Activated T-cell treated with anti-CD3 and anti-CD28 coated beads, Interleukin-2, amount 50 U/mL, for 72 hours (primary cell): ENCODE measurements at regions not wholly inside any gene's neighbourhood (a gene's known extent, or its start where the extent isn't known, plus 50 kb on each side); places are given as distances from the start of the nearest gene placed in this dataset.

Source experiments
- ATAC-seq, 2 donors: fragments of 150-1000 bp; cut with Tn5 transposase; replicated peaks in 1 of 2; 2 replicates each; pipeline ENCODE4 v1.10.0; 2021; ENCODE audit warnings: moderate library complexity in 2 of 2, mild to moderate bottlenecking in 1 of 2
- DNase-seq, 2 donors: peaks; one replicate each; pipeline ENCODE4 v3.0.0; 2021 to 2022; ENCODE audit warnings: mixed read lengths in 1 of 2
- H3K27ac Mint-ChIP-seq: one replicate; pipeline ENCODE4 v1.8.0; 2022; ENCODE audit warnings: mild to moderate bottlenecking, moderate library complexity, mixed read lengths
- H3K27me3 Mint-ChIP-seq: one replicate; pipeline ENCODE4 v1.8.0; 2022; ENCODE audit warnings: low read depth, mixed read lengths
- H3K36me3 Mint-ChIP-seq, 2 donors: one replicate each; pipeline ENCODE4 v1.8.0; 2022; ENCODE audit warnings: mixed read lengths in 2 of 2, mild to moderate bottlenecking in 1 of 2; ENCODE audit not compliant: insufficient read depth in 2 of 2
- H3K4me1 Mint-ChIP-seq: one replicate; pipeline ENCODE4 v1.8.0; 2022; ENCODE audit warnings: low read depth, mixed read lengths
- H3K4me3 Mint-ChIP-seq, 2 donors: one replicate each; pipeline ENCODE4 v1.8.0; 2022; ENCODE audit warnings: mild to moderate bottlenecking in 2 of 2, mixed read lengths in 2 of 2, moderate library complexity in 2 of 2
- H3K9me3 Mint-ChIP-seq, 2 donors: one replicate each; pipeline ENCODE4 v1.8.0; 2022; ENCODE audit warnings: mixed read lengths in 2 of 2

GRCh38 chr6:102485480-102485879 lies 1092.0 kb downstream of the GRIK2 start:
- DNase-seq, result no peak
- Mint-ChIP-seq H3K27me3 (no peaks in the 10 kb centered on the region), H3K36me3 (no peaks in the 10 kb centered on the region), H3K4me3 (no peak overlapping the region), H3K27ac (no peak overlapping the region), H3K9me3 (peaks cover 7% of the 10 kb centered on the region in 2 donors), H3K4me1 (no peaks in the 10 kb centered on the region)
- ATAC-seq, result no peak

DNA sequence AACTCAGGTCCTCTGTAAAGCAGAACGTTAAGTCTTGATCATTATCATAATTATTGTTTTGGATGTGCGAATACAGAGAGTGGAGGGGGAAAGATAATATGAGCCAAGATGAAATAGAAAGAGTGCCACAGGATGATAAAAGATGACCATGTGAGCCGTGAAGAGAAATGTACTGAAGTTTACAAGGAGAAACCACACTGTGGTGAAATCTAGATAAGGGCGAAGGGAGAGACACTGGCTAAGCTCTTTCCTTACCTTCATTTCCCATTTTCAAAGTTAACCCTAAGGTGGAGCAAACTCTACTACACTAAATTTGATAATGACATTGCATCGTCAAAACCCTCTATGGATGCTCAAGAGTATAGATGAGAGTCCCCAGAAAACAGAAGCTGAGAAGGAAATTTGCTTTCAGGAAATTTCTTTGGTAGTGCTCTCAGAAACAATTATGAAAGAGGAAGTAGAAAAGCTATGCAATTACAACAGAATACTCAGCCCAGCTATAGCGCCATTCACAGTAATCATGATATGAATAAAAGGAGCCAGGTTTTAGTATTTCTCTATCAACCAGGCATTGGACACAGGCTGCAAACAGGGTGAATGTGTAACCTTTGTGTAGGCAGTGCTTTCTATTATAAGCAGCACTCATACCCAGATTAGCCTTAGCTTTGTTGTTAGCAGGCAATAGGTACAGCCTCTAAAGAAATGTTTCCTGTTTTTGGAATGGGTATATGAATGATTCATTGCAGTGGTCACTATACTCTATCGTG lies 1080.7 kb downstream of the GRIK2 start:
- H3K9me3 Mint-ChIP-seq, result peaks cover 3 to 8% of the 10 kb centered on the region in 2 donors

GRCh38 chr6:102458990-102459389 lies 1065.5 kb downstream of the GRIK2 start:
- no peaks in the 10 kb centered on the region for H3K4me1 Mint-ChIP-seq

More for the DNA sequence above, 1080.7 kb downstream of the GRIK2 start:
- no peak overlapping the region for H3K27ac Mint-ChIP-seq
- DNase-seq, result no peak
- no peaks in the 10 kb centered on the region for H3K36me3 Mint-ChIP-seq
- H3K27me3 Mint-ChIP-seq, result no peaks in the 10 kb centered on the region
- no peak overlapping the region for H3K4me3 Mint-ChIP-seq
- no peak for ATAC-seq
- no peaks in the 10 kb centered on the region for H3K4me1 Mint-ChIP-seq

GRCh38 chr6:102438171-102438570 lies 1044.7 kb downstream of the GRIK2 start:
- Mint-ChIP-seq H3K4me3 (no peak overlapping the region), H3K36me3 (no peaks in the 10 kb centered on the region), H3K9me3 (peaks cover 0 to 3% of the 10 kb centered on the region in 2 donors), H3K27me3 (no peaks in the 10 kb centered on the region), H3K27ac (no peak overlapping the region), H3K4me1 (no peaks in the 10 kb centered on the region)
- DNase-seq (no peak), ATAC-seq (no peak)

More at GRCh38 chr6:102458990-102459389, 1065.5 kb downstream of the GRIK2 start:
- Mint-ChIP-seq H3K4me3 (no peak overlapping the region), H3K36me3 (no peaks in the 10 kb centered on the region), H3K27me3 (no peaks in the 10 kb centered on the region), H3K27ac (no peak overlapping the region), H3K9me3 (peaks cover 4 to 6% of the 10 kb centered on the region in 2 donors)
- DNase-seq (no peak), ATAC-seq (no peak)

DNA sequence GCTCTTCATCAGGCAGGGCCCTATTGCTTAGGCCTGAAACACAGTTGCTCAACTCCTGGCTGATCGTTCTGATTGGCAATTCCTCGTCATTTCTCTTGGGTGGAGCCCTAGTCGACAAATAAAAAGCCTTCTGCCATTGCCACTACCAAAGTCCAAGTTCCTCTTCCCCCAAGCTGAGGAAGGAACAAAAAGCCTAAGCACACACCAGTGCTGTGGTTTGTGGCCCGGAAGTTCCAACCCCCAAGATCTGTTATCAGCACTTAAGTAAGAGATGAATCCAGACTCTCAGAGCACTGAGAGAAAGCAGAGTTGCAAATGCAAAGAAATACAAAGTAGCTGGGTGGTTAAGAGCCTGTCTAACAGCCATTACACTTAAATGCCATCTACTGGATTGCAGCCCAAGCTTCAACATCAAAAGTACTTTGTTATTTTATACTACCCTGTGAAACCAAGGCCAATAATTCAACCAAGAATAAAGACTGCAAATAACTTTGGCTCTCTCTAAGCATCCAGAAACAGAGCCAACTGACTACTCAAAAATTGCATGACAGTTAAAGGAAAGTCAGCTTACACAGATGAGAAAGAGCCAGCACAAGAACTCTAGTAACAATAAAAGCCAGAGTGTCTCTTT lies 1024.0 kb downstream of the GRIK2 start:
- Mint-ChIP-seq H3K4me3 (no peak overlapping the region), H3K27ac (no peak overlapping the region), H3K9me3 (peaks cover 2 to 3% of the 10 kb centered on the region in 2 donors), H3K27me3 (no peaks in the 10 kb centered on the region), H3K4me1 (no peaks in the 10 kb centered on the region), H3K36me3 (no peaks in the 10 kb centered on the region)
- ATAC-seq (no peak), DNase-seq (no peak)

DNA sequence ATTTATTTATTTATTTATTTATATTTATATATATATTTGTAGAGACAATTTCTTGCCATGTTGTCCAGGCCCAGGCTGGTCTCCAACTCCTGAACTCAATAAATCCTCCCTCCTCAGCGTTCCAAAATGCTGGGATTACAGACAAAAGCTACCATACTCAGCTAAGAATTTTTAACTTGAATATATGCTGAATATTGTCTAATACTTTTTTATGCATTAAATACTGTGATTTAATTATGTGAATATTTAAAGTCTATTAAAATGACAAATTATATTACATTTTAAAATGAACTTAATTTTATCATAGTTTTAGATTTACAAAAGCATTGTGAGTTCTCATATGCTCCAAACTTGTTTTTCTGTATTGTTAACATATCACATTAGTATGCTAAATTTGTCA lies 1022.4 kb downstream of the GRIK2 start:
- DNase-seq, result no peak
- no peaks in the 10 kb centered on the region for H3K4me1 Mint-ChIP-seq

DNA sequence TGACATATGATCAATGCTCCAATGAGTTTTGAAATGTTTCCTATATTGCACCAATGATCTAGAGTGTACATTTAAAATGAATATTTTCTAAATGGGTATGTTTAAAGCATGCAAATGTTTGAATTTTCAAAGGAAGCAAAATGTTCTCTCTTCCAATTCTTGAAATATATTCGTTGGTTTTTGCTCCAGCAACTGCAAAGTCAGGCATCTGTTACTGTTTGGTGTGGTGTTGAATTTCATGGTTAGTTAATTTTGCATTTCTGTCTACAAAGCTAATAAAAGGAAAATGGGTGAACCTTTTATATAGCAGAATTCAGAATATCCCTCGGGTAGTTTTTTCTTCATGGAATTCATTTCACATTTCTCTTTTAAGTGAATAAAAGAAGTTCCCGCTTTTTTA lies 1018.3 kb downstream of the GRIK2 start:
- no peak overlapping the region for H3K27ac Mint-ChIP-seq
- H3K9me3 Mint-ChIP-seq, result peaks cover 0 to 6% of the 10 kb centered on the region in 2 donors
- H3K4me1 Mint-ChIP-seq, result no peaks in the 10 kb centered on the region
- no peak for DNase-seq
- no peak overlapping the region for H3K4me3 Mint-ChIP-seq
- H3K27me3 Mint-ChIP-seq, result no peaks in the 10 kb centered on the region
- no peaks in the 10 kb centered on the region for H3K36me3 Mint-ChIP-seq
- no peak for ATAC-seq

More for the DNA sequence above, 1022.4 kb downstream of the GRIK2 start:
- no peaks in the 10 kb centered on the region for H3K27me3 Mint-ChIP-seq
- peaks cover 1 to 3% of the 10 kb centered on the region in 2 donors for H3K9me3 Mint-ChIP-seq
- no peak overlapping the region for H3K27ac Mint-ChIP-seq
- no peaks in the 10 kb centered on the region for H3K36me3 Mint-ChIP-seq
- no peak for ATAC-seq
- H3K4me3 Mint-ChIP-seq, result no peak overlapping the region

GRCh38 chr6:102407886-102408741 lies 1014.6 kb downstream of the GRIK2 start:
- H3K9me3 Mint-ChIP-seq, result peaks cover 2 to 8% of the 10 kb centered on the region in 2 donors
- no peak overlapping the region for H3K27ac Mint-ChIP-seq
- H3K27me3 Mint-ChIP-seq, result no peaks in the 10 kb centered on the region
- H3K36me3 Mint-ChIP-seq, result no peaks in the 10 kb centered on the region
- H3K4me1 Mint-ChIP-seq, result no peaks in the 10 kb centered on the region
- DNase-seq (no peak), ATAC-seq (no peak)
- no peak overlapping the region for H3K4me3 Mint-ChIP-seq

DNA sequence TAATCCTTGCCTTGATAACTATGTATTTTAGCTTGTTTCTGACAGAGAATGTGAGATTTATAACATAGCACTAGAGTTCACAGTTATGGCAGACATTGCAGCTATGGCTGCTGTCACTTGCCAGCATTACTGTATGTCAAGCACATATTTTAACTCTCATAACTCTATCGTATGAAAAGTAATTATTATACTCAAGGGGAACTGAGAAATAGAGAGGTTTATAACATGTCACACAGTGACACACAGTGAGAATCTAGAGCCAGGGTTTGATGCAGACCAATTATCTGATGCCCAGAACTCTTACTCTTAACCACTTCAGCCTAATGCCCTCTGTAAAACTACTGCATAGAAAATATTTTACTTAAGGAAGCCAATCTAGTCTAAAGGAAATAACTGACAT lies 1012.4 kb downstream of the GRIK2 start:
- ATAC-seq, result no peak
- H3K9me3 Mint-ChIP-seq, result peaks cover 2 to 8% of the 10 kb centered on the region in 2 donors
- H3K27me3 Mint-ChIP-seq, result no peaks in the 10 kb centered on the region
- H3K36me3 Mint-ChIP-seq, result no peaks in the 10 kb centered on the region
- H3K27ac Mint-ChIP-seq, result no peak overlapping the region
- no peaks in the 10 kb centered on the region for H3K4me1 Mint-ChIP-seq
- no peak for DNase-seq
- H3K4me3 Mint-ChIP-seq, result no peak overlapping the region

DNA sequence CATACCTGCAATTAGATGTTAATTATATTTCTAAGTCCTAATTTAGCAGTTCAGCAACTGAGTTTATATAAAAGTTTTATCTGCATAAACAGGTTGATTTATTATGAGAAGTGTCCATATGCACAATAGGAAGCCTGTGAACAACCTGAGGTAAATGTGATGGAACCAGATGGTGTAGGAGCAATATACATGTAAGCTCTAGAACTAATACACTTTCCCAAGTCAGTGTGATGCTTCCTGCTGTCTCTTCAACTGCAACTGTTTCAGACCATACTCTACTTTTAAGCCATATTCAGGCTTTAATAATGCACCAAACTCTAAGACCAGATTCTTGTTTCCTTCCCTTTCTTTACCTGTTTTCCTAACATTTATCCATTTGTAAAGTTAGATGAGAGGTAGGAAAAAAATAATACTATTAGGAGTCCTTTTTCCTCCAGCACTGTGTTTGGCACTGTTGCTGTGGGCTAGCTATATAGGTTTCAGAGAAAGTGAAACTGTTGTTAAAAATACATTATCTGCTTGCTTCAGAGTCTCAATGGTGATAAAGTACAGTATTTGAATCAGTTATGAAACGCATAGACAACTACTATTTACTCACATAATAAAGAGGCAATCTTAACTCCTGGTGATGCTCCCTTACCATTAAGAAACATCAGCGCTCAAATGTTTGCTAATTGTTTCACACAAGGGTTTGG lies 1009.3 kb downstream of the GRIK2 start:
- H3K36me3 Mint-ChIP-seq, result no peaks in the 10 kb centered on the region
- no peaks in the 10 kb centered on the region for H3K4me1 Mint-ChIP-seq
- ATAC-seq, result no peak

GRCh38 chr6:102398788-102399390 lies 1005.4 kb downstream of the GRIK2 start:
- DNase-seq (no peak), ATAC-seq (no peak)
- H3K4me1 Mint-ChIP-seq, result no peaks in the 10 kb centered on the region
- H3K36me3 Mint-ChIP-seq, result no peaks in the 10 kb centered on the region
- H3K27me3 Mint-ChIP-seq, result no peaks in the 10 kb centered on the region
- H3K9me3 Mint-ChIP-seq, result peaks cover 2 to 9% of the 10 kb centered on the region in 2 donors
- H3K4me3 Mint-ChIP-seq, result no peak overlapping the region
- no peak overlapping the region for H3K27ac Mint-ChIP-seq

More for the DNA sequence above, 1009.3 kb downstream of the GRIK2 start:
- Mint-ChIP-seq H3K9me3 (peaks cover 7 to 8% of the 10 kb centered on the region in 2 donors), H3K27ac (no peak overlapping the region), H3K4me3 (no peak overlapping the region), H3K27me3 (no peaks in the 10 kb centered on the region)
- DNase-seq, result no peak

DNA sequence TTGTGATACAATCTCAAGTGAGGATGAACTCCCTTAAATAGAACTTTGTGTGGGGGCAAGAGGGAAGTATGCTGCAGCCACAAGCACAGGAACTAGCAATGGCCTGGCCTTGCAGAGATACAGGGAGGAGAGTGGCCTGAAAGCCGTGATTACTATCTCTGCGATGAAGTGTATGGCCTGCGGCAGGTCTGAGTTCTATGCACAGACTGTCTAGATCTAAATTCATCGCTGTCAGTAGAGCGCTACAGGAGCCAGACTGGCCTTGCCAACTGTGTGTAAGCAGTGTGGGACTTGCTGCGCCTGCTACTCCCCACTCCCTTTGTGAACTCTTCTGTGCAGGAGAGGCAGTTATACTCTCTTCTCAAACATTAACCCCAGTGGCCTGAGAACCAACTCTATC lies 997.0 kb downstream of the GRIK2 start:
- H3K27ac Mint-ChIP-seq, result no peak overlapping the region
- H3K9me3 Mint-ChIP-seq, result peaks cover 2 to 6% of the 10 kb centered on the region in 2 donors
- ATAC-seq (no peak), DNase-seq (no peak)
- peaks cover 0 to 3% of the 10 kb centered on the region in 2 donors for H3K36me3 Mint-ChIP-seq
- no peaks in the 10 kb centered on the region for H3K4me1 Mint-ChIP-seq
- H3K27me3 Mint-ChIP-seq, result no peaks in the 10 kb centered on the region
- no peak overlapping the region for H3K4me3 Mint-ChIP-seq
